ENCODE measurements at regions not wholly inside any gene's neighbourhood (a gene's known extent, or its start where the extent isn't known, plus 50 kb on each side); places are given as distances from the start of the nearest gene placed in this dataset.

DNA sequence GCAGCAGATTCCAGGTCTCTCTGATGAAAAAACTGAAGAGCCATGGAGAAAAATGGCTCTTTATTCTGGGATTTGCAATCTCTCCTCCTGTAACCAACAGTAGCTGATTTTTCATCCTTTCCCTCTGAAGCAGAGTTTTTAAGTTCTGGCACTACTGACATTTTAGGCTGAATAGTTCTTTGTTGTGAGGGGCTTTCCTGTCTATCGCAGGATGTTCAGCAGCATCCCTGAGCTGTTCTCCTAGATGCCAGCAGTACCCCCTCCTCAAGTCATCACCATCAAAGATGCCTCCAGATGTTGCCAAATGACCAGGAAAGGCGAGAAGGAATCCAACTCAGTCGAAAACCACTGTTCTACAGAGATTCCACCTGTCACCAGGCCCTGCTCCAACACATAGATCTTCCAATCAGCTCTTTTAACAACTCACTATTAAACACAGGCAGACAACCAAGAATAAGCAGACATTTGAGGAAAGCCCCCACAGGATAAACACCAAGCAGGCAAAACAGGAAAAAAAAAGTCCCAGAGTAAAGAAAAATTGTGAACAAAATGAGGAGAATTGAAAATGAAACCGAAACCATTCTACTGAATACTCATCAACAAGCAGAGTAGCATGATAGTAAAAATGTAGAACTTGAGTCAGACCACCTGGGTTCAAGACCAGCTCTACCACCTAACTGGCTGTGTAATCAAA, 124.8 kb downstream of the MPP7 start:
- CTCF ChIA-PET (ENCODE audit: low intra/inter-chr PET ratio), result no interaction called here
- Histone ChIP-seq H3K79me2 (ENCODE audit: control insufficient read depth, insufficient read depth, low read length) (no peaks in the 10 kb centered on the region), H3K9ac (ENCODE audit: insufficient read depth in 1 of 2, low read depth in 2 of 2, low read length in 2 of 2) (peak overlapping the region in 1 of 2 experiments; percentile 45; a peak in 1 of 4 replicates), H3K9me1 (ENCODE audit: control insufficient read depth, insufficient read depth, low read length) (no peaks in the 10 kb centered on the region), H3K27me3 (ENCODE audit: control insufficient read depth in 2 of 2, insufficient read depth in 2 of 2, low read length in 2 of 2) (no peaks in the 10 kb centered on the region), H3K4me1 (replicated peaks in 1 of 2; ENCODE audit: control insufficient read depth in 2 of 2, insufficient read depth in 2 of 2, low read length in 2 of 2) (no peaks in the 10 kb centered on the region), H2AFZ (ENCODE audit: low read depth, low read length) (peak overlapping the region; percentile 17; the same call in 1 of the 2 replicates), H3K27ac (ENCODE audit: extremely low read depth, low read depth, low read length) (no peak overlapping the region), H4K20me1 (replicated peaks; ENCODE audit: control insufficient read depth, insufficient read depth, low read length) (no peaks in the 10 kb centered on the region), H3K4me3 (no peak overlapping the region), H3K36me3 (ENCODE audit: control insufficient read depth, insufficient read depth, low read length) (no peaks in the 10 kb centered on the region), H3K9me3 (replicated peaks; ENCODE audit: control insufficient read depth, insufficient read depth, low read depth, low read length) (no peaks in the 10 kb centered on the region), H3K4me2 (ENCODE audit: insufficient read depth, low read length) (0 out of 2 replicates have a peak overlapping the region, but pooled peaks have one; percentile 10)
- peak; percentile 19 for FAIRE-seq
- in situ Hi-C loops (cut with MboI), result loop anchor here (25.0 kb wide), 1 partner anchor 616 kb away; no protein-coding TSS in a partner anchor
- intact Hi-C loops (cut with micrococcal nuclease), result loop anchor here (5.0 to 10.0 kb wide), 2 partner anchors 731 to 803 kb away; no protein-coding TSS in a partner anchor
- no peak for DNase-seq (ENCODE audit: extremely low read depth in 1 of 4, low spot score in 3 of 4)
- 0% methylated on average over 4 of the region's 4 CpGs for WGBS (ENCODE audit: insufficient coverage, low coverage, missing lambda C conversion rate)
- POLR2A ChIA-PET, result no interaction called here
- no peak for ATAC-seq
- no TSS peak for BruUV-seq (replicated peaks)
- TF ChIP-seq HDAC1 (IDR thresholded peaks at IDR 0.05), result no peak
- TF ChIP-seq, protein P1, sequence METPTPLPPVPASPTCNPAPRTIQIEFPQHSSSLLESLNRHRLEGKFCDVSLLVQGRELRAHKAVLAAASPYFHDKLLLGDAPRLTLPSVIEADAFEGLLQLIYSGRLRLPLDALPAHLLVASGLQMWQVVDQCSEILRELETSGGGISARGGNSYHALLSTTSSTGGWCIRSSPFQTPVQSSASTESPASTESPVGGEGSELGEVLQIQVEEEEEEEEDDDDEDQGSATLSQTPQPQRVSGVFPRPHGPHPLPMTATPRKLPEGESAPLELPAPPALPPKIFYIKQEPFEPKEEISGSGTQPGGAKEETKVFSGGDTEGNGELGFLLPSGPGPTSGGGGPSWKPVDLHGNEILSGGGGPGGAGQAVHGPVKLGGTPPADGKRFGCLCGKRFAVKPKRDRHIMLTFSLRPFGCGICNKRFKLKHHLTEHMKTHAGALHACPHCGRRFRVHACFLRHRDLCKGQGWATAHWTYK (CRISPR knock-in tag; IDR thresholded peaks at IDR 0.05), result no peak
- TF ChIP-seq, protein P2, sequence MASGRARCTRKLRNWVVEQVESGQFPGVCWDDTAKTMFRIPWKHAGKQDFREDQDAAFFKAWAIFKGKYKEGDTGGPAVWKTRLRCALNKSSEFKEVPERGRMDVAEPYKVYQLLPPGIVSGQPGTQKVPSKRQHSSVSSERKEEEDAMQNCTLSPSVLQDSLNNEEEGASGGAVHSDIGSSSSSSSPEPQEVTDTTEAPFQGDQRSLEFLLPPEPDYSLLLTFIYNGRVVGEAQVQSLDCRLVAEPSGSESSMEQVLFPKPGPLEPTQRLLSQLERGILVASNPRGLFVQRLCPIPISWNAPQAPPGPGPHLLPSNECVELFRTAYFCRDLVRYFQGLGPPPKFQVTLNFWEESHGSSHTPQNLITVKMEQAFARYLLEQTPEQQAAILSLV (tag; IDR thresholded peaks at IDR 0.05), result peak; percentile 47; the same call in 1 of the 2 replicates
- TF ChIP-seq, protein P3, sequence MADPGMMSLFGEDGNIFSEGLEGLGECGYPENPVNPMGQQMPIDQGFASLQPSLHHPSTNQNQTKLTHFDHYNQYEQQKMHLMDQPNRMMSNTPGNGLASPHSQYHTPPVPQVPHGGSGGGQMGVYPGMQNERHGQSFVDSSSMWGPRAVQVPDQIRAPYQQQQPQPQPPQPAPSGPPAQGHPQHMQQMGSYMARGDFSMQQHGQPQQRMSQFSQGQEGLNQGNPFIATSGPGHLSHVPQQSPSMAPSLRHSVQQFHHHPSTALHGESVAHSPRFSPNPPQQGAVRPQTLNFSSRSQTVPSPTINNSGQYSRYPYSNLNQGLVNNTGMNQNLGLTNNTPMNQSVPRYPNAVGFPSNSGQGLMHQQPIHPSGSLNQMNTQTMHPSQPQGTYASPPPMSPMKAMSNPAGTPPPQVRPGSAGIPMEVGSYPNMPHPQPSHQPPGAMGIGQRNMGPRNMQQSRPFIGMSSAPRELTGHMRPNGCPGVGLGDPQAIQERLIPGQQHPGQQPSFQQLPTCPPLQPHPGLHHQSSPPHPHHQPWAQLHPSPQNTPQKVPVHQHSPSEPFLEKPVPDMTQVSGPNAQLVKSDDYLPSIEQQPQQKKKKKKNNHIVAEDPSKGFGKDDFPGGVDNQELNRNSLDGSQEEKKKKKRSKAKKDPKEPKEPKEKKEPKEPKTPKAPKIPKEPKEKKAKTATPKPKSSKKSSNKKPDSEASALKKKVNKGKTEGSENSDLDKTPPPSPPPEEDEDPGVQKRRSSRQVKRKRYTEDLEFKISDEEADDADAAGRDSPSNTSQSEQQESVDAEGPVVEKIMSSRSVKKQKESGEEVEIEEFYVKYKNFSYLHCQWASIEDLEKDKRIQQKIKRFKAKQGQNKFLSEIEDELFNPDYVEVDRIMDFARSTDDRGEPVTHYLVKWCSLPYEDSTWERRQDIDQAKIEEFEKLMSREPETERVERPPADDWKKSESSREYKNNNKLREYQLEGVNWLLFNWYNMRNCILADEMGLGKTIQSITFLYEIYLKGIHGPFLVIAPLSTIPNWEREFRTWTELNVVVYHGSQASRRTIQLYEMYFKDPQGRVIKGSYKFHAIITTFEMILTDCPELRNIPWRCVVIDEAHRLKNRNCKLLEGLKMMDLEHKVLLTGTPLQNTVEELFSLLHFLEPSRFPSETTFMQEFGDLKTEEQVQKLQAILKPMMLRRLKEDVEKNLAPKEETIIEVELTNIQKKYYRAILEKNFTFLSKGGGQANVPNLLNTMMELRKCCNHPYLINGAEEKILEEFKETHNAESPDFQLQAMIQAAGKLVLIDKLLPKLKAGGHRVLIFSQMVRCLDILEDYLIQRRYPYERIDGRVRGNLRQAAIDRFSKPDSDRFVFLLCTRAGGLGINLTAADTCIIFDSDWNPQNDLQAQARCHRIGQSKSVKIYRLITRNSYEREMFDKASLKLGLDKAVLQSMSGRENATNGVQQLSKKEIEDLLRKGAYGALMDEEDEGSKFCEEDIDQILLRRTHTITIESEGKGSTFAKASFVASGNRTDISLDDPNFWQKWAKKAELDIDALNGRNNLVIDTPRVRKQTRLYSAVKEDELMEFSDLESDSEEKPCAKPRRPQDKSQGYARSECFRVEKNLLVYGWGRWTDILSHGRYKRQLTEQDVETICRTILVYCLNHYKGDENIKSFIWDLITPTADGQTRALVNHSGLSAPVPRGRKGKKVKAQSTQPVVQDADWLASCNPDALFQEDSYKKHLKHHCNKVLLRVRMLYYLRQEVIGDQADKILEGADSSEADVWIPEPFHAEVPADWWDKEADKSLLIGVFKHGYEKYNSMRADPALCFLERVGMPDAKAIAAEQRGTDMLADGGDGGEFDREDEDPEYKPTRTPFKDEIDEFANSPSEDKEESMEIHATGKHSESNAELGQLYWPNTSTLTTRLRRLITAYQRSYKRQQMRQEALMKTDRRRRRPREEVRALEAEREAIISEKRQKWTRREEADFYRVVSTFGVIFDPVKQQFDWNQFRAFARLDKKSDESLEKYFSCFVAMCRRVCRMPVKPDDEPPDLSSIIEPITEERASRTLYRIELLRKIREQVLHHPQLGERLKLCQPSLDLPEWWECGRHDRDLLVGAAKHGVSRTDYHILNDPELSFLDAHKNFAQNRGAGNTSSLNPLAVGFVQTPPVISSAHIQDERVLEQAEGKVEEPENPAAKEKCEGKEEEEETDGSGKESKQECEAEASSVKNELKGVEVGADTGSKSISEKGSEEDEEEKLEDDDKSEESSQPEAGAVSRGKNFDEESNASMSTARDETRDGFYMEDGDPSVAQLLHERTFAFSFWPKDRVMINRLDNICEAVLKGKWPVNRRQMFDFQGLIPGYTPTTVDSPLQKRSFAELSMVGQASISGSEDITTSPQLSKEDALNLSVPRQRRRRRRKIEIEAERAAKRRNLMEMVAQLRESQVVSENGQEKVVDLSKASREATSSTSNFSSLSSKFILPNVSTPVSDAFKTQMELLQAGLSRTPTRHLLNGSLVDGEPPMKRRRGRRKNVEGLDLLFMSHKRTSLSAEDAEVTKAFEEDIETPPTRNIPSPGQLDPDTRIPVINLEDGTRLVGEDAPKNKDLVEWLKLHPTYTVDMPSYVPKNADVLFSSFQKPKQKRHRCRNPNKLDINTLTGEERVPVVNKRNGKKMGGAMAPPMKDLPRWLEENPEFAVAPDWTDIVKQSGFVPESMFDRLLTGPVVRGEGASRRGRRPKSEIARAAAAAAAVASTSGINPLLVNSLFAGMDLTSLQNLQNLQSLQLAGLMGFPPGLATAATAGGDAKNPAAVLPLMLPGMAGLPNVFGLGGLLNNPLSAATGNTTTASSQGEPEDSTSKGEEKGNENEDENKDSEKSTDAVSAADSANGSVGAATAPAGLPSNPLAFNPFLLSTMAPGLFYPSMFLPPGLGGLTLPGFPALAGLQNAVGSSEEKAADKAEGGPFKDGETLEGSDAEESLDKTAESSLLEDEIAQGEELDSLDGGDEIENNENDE (IDR thresholded peaks at IDR 0.05; ENCODE audit: low read depth, low read length), result no peak
